Esophagus (tissue), 2 donors: ENCODE measurements at regions not wholly inside any gene's neighbourhood (a gene's known extent, or its start where the extent isn't known, plus 50 kb on each side); places are given as distances from the start of the nearest gene placed in this dataset.
A peak's percentile ranks its signal among the peaks of the same experiment; 100 is the strongest.
"Not testable (repeated sequence)": the region's sequence is repeated elsewhere in the genome, so short reads cannot be mapped to it uniquely, and the experiment has no call there.

Source experiments
- H3K27ac ChIP-seq, 2 donors: one replicate each; pipeline ENCODE4 v1.5.1; 2013; ENCODE audit warnings: low read depth in 2 of 2, mild to moderate bottlenecking in 2 of 2, inconsistent platforms in 1 of 2, low read length in 1 of 2, moderate library complexity in 1 of 2
- H3K27me3 ChIP-seq, 2 donors: one replicate each; pipeline ENCODE4 v1.6.1; 2013; ENCODE audit warnings: low read length in 2 of 2, control low read depth in 1 of 2, mild to moderate bottlenecking in 1 of 2; ENCODE audit not compliant: insufficient read depth in 2 of 2, control insufficient read depth in 1 of 2
- H3K36me3 ChIP-seq, 2 donors: one replicate each; pipeline ENCODE4 v1.6.1; 2013; ENCODE audit warnings: low read length in 1 of 2; ENCODE audit not compliant: control insufficient read depth in 2 of 2, insufficient read depth in 2 of 2
- H3K4me1 ChIP-seq, 2 donors: one replicate each; pipeline ENCODE4 v1.6.1; 2013; ENCODE audit warnings: low read length in 1 of 2; ENCODE audit not compliant: control insufficient read depth in 2 of 2, insufficient read depth in 2 of 2
- H3K4me3 ChIP-seq, 2 donors: one replicate each; pipeline ENCODE4 v1.5.1; 2013; ENCODE audit warnings: low read length in 2 of 2, mild to moderate bottlenecking in 2 of 2, low read depth in 1 of 2, moderate library complexity in 1 of 2
- H3K9me3 ChIP-seq, 2 donors: one replicate each; pipeline ENCODE4 v1.6.1; 2013; ENCODE audit warnings: mild to moderate bottlenecking in 2 of 2, low read depth in 1 of 2, low read length in 1 of 2, moderate library complexity in 1 of 2; ENCODE audit not compliant: control insufficient read depth in 2 of 2, insufficient read depth in 1 of 2
- WGBS, 2 donors: extraction: QIAGEN DNeasy Blood & Tissue Kit; methylation state at CpG; one replicate each; pipeline ENCODE4 v1.1.7; 2013; 5-methylcytosine and 5-hydroxymethylcytosine counted together
- donor health status: healthy with polysubstance abuse.
- donor health status: Bipolar disorder and iron deficiency.

DNA sequence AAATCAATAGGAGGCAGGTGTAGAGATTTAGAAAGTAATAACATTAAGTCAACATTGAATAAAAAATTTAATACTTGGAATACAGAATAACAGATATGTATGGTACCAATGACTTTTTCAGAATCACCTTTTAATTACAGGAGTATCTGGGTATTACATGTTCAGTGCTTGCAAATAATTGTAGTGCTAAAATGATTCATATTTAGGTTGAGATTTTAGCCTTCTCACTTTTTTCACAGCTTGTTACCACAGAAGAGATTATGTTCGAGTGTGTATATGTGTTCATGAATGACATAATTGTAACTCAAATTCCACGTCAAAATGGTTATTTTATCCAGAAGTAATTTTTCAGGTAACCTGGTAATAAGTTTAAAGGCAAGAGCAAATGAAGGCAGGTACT is 187.9 kb upstream of the TBL1XR1 start:
- no peak overlapping the region for H3K4me3 ChIP-seq
- H3K27ac ChIP-seq, result no peak overlapping the region
- no peaks in the 10 kb centered on the region for H3K4me1 ChIP-seq
- H3K9me3 ChIP-seq, result no peaks in the 10 kb centered on the region
- H3K27me3 ChIP-seq, result no peaks in the 10 kb centered on the region
- H3K36me3 ChIP-seq, result no peaks in the 10 kb centered on the region
- WGBS, 2 donors, result 84 to 89% methylated on average over 2 of the region's 2 CpGs

DNA sequence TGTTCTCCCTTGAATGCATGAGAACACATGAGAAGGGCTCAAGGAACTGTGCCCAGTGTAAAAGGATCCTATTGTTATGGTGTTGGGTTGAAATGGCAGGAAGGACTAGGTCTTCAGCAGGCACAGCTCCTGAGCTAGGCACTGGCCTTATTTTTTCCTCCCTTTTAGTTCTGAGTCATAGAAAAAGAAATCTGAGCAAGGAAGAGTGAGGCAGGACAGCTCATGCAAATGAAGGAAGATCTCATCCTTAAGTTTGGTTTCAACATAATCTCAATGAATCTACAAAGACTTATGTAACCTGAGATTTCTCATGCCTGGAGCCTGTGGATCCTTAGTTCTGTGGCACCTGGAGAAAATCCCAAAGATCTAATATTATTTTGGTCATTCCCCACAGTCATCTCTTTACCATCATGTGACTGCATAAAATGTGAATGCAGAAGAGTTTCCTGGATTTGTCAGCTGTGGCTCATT is 188.6 kb upstream of the TBL1XR1 start:
- no peaks in the 10 kb centered on the region for H3K27me3 ChIP-seq
- H3K9me3 ChIP-seq, result no peaks in the 10 kb centered on the region
- no peak overlapping the region for H3K4me3 ChIP-seq
- H3K27ac ChIP-seq, result no peak overlapping the region
- H3K4me1 ChIP-seq, result no peaks in the 10 kb centered on the region
- no peaks in the 10 kb centered on the region for H3K36me3 ChIP-seq

DNA sequence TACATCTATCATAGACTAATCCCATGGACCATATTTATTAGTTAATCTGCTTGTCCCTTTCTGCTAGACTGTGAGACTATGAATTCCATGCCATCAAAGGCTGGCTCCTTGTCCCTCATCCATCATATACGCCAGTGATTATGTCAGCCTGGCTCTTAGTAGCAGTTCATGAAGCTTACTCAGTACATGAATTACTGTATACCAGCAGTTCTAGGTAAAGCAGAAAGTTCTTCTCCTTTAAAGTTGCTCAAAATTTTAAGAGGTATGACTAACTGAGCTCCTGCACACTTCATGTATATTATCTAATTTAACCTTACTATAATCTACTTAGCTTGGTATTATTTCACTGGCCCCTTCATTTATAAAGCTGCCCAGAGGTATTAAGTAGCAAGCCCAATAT is 190.9 kb upstream of the TBL1XR1 start:
- no peaks in the 10 kb centered on the region for H3K36me3 ChIP-seq
- H3K27ac ChIP-seq, result no peak overlapping the region
- no peaks in the 10 kb centered on the region for H3K27me3 ChIP-seq
- 84 to 87% methylated on average over 1 of the region's 1 CpG for WGBS, 2 donors
- H3K4me1 ChIP-seq, result no peaks in the 10 kb centered on the region
- no peaks in the 10 kb centered on the region for H3K9me3 ChIP-seq
- H3K4me3 ChIP-seq, result no peak overlapping the region

DNA sequence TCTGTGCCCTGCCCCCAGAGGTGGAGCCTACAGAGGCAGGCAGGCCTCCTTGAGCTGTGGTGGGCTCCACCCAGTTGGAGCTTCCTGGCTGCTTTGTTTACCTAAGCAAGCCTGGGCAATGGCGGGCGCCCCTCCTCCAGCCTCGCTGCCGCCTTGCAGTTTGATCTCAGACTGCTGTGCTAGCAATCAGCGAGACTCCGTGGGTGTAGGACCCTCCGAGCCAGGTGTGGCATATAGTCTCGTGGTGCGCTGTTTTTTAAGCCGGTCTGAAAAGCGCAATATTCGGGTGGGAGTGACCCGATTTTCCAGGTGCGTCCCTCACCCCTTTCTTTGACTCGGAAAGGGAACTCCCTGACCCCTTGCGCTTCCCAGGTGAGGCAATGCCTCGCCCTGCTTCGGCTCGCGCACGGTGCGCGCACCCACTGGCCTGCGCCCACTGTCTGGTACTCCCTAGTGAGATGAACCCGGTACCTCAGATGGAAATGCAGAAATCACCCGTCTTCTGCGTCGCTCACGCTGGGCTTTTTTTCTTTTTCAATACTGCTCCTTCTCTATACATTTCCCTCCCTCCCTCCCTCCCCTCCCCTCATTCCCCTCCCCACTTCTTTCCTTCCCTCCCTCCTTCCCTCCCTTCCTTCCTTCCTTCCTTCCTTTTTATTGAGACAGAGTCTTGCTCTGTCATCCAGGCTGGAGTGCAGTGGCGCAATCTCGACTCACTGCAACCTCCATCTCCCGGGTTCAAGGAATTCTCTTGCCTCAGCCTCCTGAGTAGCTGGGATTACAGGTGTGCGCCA is 197.1 kb upstream of the TBL1XR1 start:
- H3K4me1 ChIP-seq, H3K27me3 ChIP-seq, H3K27ac ChIP-seq, H3K9me3 ChIP-seq, H3K36me3 ChIP-seq, H3K4me3 ChIP-seq: not testable (repeated sequence)
- 49 to 55% methylated on average over 21 to 32 of the region's 33 CpGs for WGBS, 2 donors

DNA sequence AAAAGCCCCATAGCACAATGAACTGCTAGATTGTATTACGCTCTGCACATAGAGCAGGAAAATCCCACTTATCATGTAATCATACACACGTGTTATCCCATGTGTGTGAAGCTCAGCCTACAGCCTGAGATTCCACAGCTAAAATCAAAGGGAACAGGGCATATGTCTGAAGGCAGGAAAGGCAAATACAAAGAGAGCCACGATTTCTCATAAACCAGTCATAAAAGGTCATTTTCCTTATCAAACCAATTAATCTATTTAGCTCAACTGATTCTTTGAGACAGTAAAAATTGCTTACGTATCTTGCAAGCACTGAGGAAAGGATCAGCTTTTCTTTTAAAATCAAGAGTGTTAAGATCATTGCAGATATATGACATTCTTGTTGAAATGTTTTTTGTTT is 199.5 kb upstream of the TBL1XR1 start:
- no peaks in the 10 kb centered on the region for H3K4me1 ChIP-seq
- H3K27me3 ChIP-seq, result no peaks in the 10 kb centered on the region
- no peaks in the 10 kb centered on the region for H3K9me3 ChIP-seq
- H3K36me3 ChIP-seq, result no peaks in the 10 kb centered on the region
- H3K27ac ChIP-seq, result no peak overlapping the region
- H3K4me3 ChIP-seq, result no peak overlapping the region
- WGBS, 2 donors, result 64 to 77% methylated on average over 4 of the region's 4 CpGs

DNA sequence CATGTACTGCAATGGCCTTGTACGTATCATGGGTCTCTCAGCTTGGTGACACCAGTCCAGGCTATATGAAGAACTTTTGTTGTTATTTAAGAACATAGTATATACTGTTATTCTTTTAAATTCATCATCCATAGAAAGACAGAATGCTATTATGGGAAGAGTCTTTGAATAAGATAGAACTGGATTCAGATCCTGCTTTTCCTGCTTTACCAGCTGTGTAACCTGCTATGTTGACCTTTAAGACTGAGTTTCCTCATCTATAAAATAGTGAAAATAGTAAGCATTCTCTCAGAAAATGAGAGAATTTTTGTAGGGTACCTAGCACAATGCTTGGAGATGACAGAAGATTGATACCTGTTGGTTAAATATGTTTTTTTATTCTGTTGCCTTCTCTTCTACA is 204.1 kb upstream of the TBL1XR1 start:
- Histone ChIP-seq H3K36me3 (no peaks in the 10 kb centered on the region), H3K9me3 (no peaks in the 10 kb centered on the region), H3K27me3 (no peaks in the 10 kb centered on the region), H3K27ac (peak overlapping the region in 1 of 2 donors; percentile 36), H3K4me3 (no peak overlapping the region), H3K4me1 (no peaks in the 10 kb centered on the region)
- 74 to 89% methylated on average over 1 of the region's 1 CpG for WGBS, 2 donors

DNA sequence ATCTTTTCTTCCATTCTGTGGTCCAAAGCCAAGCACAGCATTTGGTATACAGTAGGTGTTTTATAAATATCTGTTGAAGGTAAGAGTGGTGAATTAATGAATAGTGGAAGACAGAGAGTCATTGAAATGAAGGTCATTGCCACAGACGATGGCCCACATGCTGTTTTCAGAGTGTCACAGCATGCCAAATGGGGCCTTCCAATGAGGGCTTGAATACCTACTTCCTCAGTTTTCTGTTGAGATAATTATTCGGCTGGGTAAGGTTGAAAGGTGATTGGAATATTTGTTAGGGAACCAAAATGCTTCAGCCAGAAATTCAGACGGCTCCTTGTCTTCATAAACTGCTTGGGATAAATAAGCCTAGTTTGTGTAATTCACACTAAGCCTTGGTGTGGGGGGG is 205.3 kb upstream of the TBL1XR1 start:
- WGBS, 2 donors, result 89% methylated on average over 3 of the region's 3 CpGs

DNA sequence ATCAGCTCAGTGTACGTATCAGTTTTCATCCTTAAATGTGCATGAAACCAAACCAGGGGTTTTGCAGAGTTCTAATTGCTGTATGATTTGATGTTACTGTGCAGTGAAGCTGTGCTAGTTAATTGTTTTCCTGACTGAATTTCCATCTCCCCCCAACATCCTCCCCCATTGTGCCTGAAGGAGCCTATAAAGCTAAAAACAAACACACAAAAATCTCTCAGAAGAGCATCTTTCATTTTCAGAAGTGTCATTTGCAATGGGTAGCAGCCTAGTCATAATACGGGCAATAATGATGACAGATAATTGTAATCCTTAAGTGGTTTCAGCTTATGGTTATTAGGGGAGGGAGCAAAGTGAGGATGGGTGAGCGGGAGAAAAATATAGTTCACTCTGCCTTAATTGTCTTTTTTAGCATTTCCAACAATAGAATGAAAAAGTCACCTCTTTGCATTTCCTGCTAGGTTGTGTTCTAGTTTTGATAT is 207.9 kb upstream of the TBL1XR1 start:
- Histone ChIP-seq H3K36me3 (no peaks in the 10 kb centered on the region), H3K4me1 (no peaks in the 10 kb centered on the region), H3K9me3 (no peaks in the 10 kb centered on the region), H3K4me3 (no peak overlapping the region), H3K27ac (no peak overlapping the region), H3K27me3 (no peaks in the 10 kb centered on the region)
- WGBS, 2 donors, result 85 to 89% methylated on average over 3 of the region's 3 CpGs

More for the DNA sequence above, 205.3 kb upstream of the TBL1XR1 start:
- no peaks in the 10 kb centered on the region for H3K36me3 ChIP-seq
- no peak overlapping the region for H3K4me3 ChIP-seq
- no peaks in the 10 kb centered on the region for H3K9me3 ChIP-seq
- no peaks in the 10 kb centered on the region for H3K4me1 ChIP-seq
- H3K27me3 ChIP-seq, result no peaks in the 10 kb centered on the region
- no peak overlapping the region for H3K27ac ChIP-seq

DNA sequence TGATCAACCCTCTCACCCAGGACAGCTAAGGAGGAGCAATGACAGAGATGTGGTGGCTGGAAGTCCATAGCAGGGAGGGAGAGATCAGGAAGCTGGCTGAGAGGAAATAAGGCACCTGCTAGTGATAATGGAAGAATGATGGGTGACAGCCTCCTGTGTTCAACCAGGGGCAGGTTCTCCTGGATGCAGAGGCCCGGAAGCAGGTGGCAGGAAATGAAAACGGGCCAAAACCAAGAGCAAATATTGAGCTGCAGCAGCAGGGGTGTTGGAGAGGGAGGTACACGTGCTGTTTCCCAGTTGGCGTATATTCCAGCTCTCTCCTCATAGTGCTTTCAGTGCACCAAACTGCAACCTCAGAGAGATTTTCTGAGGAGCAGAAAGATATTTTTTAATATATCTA is 213.4 kb upstream of the TBL1XR1 start:
- no peaks in the 10 kb centered on the region for H3K27me3 ChIP-seq
- no peaks in the 10 kb centered on the region for H3K4me1 ChIP-seq
- H3K9me3 ChIP-seq, result no peaks in the 10 kb centered on the region
- WGBS, 2 donors, result 26 to 44% methylated on average over 4 of the region's 4 CpGs
- no peak overlapping the region for H3K4me3 ChIP-seq
- H3K36me3 ChIP-seq, result no peaks in the 10 kb centered on the region
- no peak overlapping the region for H3K27ac ChIP-seq

DNA sequence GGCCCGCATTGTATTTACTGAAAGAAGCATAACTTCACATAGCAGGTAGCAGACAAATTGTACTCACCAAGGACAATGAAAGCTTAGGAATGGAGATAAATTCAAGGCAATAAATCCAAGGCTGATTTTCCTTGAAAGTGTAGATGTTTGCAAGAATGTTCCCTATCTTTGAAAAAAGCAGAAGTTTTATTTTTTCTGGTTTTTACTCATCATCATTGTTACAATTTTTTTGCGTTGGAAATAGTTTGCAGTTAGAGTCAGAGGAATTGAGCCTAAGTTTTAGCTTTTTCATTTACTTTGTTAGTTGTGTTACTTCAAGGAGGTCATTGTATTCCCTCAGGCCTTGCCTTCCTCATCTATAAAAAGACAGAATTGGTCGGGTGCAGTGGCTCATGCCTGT is 213.9 kb upstream of the TBL1XR1 start:
- no peak overlapping the region for H3K27ac ChIP-seq
- no peak overlapping the region for H3K4me3 ChIP-seq
- H3K27me3 ChIP-seq, result no peaks in the 10 kb centered on the region
- no peaks in the 10 kb centered on the region for H3K9me3 ChIP-seq
- no peaks in the 10 kb centered on the region for H3K4me1 ChIP-seq
- WGBS, 2 donors, result 71 to 76% methylated on average over 3 of the region's 3 CpGs
- no peaks in the 10 kb centered on the region for H3K36me3 ChIP-seq
